ENCODE measurements at regions not wholly inside any gene's neighbourhood (a gene's known extent, or its start where the extent isn't known, plus 50 kb on each side); places are given as distances from the start of the nearest gene placed in this dataset.

DNA sequence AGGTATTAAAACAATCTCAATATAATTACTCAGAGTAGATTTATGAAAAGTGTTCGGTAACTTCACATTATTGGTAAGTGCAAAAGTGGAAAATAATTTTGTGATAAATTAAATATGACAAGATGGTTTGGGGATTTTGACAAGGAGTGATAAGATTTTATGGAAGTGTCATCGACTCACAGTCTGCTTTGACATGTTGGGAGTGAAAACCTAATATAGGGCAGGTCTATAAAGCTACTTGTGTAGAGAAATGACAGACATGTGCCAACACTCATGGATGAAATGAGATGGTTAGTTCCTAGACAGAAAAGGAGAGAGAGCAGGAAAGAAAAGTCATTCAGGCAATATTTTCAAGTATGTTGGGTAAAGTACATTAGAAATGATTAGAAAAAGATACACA lies 456.8 kb downstream of the TRAM1L1 start (continued):
- TF ChIP-seq, protein P1, sequence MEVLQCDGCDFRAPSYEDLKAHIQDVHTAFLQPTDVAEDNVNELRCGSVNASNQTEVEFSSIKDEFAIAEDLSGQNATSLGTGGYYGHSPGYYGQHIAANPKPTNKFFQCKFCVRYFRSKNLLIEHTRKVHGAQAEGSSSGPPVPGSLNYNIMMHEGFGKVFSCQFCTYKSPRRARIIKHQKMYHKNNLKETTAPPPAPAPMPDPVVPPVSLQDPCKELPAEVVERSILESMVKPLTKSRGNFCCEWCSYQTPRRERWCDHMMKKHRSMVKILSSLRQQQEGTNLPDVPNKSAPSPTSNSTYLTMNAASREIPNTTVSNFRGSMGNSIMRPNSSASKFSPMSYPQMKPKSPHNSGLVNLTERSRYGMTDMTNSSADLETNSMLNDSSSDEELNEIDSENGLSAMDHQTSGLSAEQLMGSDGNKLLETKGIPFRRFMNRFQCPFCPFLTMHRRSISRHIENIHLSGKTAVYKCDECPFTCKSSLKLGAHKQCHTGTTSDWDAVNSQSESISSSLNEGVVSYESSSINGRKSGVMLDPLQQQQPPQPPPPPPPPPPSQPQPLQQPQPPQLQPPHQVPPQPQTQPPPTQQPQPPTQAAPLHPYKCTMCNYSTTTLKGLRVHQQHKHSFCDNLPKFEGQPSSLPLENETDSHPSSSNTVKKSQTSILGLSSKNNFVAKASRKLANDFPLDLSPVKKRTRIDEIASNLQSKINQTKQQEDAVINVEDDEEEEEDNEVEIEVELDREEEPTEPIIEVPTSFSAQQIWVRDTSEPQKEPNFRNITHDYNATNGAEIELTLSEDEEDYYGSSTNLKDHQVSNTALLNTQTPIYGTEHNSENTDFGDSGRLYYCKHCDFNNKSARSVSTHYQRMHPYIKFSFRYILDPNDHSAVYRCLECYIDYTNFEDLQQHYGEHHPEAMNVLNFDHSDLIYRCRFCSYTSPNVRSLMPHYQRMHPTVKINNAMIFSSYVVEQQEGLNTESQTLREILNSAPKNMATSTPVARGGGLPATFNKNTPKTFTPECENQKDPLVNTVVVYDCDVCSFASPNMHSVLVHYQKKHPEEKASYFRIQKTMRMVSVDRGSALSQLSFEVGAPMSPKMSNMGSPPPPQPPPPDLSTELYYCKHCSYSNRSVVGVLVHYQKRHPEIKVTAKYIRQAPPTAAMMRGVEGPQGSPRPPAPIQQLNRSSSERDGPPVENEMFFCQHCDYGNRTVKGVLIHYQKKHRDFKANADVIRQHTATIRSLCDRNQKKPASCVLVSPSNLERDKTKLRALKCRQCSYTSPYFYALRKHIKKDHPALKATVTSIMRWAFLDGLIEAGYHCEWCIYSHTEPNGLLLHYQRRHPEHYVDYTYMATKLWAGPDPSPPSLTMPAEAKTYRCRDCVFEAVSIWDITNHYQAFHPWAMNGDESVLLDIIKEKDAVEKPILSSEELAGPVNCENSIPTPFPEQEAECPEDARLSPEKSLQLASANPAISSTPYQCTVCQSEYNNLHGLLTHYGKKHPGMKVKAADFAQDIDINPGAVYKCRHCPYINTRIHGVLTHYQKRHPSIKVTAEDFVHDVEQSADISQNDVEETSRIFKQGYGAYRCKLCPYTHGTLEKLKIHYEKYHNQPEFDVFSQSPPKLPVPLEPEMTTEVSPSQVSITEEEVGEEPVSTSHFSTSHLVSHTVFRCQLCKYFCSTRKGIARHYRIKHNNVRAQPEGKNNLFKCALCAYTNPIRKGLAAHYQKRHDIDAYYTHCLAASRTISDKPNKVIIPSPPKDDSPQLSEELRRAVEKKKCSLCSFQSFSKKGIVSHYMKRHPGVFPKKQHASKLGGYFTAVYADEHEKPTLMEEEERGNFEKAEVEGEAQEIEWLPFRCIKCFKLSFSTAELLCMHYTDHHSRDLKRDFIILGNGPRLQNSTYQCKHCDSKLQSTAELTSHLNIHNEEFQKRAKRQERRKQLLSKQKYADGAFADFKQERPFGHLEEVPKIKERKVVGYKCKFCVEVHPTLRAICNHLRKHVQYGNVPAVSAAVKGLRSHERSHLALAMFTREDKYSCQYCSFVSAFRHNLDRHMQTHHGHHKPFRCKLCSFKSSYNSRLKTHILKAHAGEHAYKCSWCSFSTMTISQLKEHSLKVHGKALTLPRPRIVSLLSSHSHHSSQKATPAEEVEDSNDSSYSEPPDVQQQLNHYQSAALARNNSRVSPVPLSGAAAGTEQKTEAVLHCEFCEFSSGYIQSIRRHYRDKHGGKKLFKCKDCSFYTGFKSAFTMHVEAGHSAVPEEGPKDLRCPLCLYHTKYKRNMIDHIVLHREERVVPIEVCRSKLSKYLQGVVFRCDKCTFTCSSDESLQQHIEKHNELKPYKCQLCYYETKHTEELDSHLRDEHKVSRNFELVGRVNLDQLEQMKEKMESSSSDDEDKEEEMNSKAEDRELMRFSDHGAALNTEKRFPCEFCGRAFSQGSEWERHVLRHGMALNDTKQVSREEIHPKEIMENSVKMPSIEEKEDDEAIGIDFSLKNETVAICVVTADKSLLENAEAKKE (CRISPR knock-in tag; IDR thresholded peaks at IDR 0.05), result no peak
- TF ChIP-seq, protein P2, sequence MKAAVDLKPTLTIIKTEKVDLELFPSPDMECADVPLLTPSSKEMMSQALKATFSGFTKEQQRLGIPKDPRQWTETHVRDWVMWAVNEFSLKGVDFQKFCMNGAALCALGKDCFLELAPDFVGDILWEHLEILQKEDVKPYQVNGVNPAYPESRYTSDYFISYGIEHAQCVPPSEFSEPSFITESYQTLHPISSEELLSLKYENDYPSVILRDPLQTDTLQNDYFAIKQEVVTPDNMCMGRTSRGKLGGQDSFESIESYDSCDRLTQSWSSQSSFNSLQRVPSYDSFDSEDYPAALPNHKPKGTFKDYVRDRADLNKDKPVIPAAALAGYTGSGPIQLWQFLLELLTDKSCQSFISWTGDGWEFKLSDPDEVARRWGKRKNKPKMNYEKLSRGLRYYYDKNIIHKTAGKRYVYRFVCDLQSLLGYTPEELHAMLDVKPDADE (IDR thresholded peaks at IDR 0.05), result no peak
- TF ChIP-seq ZNF331 (CRISPR knock-in tag; IDR thresholded peaks at IDR 0.05; ENCODE audit: low read depth) (no peak), POLR2AphosphoS5 (IDR thresholded peaks at IDR 0.05; ENCODE audit: low read depth) (no peak), EZH2 (IDR thresholded peaks at IDR 0.05; ENCODE audit: low read depth, unreplicated experiment) (no peak), JUNB (IDR thresholded peaks at IDR 0.05; ENCODE audit: unreplicated experiment) (no peak)
- TF ChIP-seq, protein P3, sequence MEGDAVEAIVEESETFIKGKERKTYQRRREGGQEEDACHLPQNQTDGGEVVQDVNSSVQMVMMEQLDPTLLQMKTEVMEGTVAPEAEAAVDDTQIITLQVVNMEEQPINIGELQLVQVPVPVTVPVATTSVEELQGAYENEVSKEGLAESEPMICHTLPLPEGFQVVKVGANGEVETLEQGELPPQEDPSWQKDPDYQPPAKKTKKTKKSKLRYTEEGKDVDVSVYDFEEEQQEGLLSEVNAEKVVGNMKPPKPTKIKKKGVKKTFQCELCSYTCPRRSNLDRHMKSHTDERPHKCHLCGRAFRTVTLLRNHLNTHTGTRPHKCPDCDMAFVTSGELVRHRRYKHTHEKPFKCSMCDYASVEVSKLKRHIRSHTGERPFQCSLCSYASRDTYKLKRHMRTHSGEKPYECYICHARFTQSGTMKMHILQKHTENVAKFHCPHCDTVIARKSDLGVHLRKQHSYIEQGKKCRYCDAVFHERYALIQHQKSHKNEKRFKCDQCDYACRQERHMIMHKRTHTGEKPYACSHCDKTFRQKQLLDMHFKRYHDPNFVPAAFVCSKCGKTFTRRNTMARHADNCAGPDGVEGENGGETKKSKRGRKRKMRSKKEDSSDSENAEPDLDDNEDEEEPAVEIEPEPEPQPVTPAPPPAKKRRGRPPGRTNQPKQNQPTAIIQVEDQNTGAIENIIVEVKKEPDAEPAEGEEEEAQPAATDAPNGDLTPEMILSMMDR (conservative IDR thresholded peaks at IDR 0.05; ENCODE audit: low read depth in 2 of 2), result no peak

DNA sequence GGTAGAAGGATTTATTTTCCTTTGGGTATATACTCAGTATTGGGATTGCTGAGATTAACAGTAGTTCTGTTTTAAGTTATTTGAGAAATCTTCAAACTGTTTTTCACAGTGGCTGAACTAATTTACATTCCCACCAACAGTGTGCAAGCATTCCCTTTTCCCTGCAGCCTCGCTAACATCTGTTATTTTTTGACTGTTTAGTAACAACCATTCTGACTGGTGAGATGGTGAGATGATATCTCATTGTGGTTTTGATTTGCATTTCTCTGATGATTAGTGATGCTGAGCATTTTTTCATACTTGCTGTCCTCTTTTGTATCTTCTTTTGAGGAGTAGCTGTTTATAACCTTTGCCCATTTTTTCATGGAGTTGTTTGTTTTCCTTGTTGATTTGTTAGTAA lies 457.8 kb downstream of the TRAM1L1 start:
- no peaks in the 10 kb centered on the region for H4K20me1 ChIP-seq (replicated peaks; ENCODE audit: insufficient read depth)
- Mint-ChIP-seq H3K4me3 (no peak overlapping the region), H3K36me3 (ENCODE audit: low read depth) (no peaks in the 10 kb centered on the region), H3K27ac (no peak overlapping the region), H3K27me3 (ENCODE audit: insufficient read depth, low read depth, poor library complexity) (peaks cover 2% of the 10 kb centered on the region), H3K9me3 (no peaks in the 10 kb centered on the region), H3K4me1 (peaks cover 8% of the 10 kb centered on the region; the same call in 2 of the 3 replicates)
- no peak overlapping the region for H3K4me3 ChIP-seq
- H3K27ac ChIP-seq (ENCODE audit: low read depth), result no peak overlapping the region
- H3K79me2 ChIP-seq (replicated peaks; ENCODE audit: insufficient read depth), result no peaks in the 10 kb centered on the region
- no peaks in the 10 kb centered on the region for H3K27me3 ChIP-seq (ENCODE audit: insufficient read depth)
- no peak for ATAC-seq
- H2AFZ ChIP-seq, result no peak overlapping the region
- no peak overlapping the region for H3K4me2 ChIP-seq
- DNase-seq (ENCODE audit: low spot score), result no peak
- H3K36me3 ChIP-seq (ENCODE audit: insufficient read depth), result no peaks in the 10 kb centered on the region
- no peaks in the 10 kb centered on the region for H3K9me2 ChIP-seq (ENCODE audit: insufficient read depth)
- no peaks in the 10 kb centered on the region for H3F3A ChIP-seq (replicated peaks; ENCODE audit: low read depth)
- no peaks in the 10 kb centered on the region for H3K4me1 ChIP-seq (ENCODE audit: insufficient read depth)
- no peak for TF ChIP-seq JUNB (IDR thresholded peaks at IDR 0.05; ENCODE audit: unreplicated experiment)
- no peak for TF ChIP-seq CREB1 (CRISPR knock-in tag; IDR thresholded peaks at IDR 0.05; ENCODE audit: low read depth)
- TF ChIP-seq EZH2 (IDR thresholded peaks at IDR 0.05; ENCODE audit: low read depth, unreplicated experiment), result no peak
- TF ChIP-seq, protein P3 (conservative IDR thresholded peaks at IDR 0.05; ENCODE audit: low read depth in 2 of 2), result no peak
- no peak for TF ChIP-seq ZNF114 (CRISPR knock-in tag; IDR thresholded peaks at IDR 0.05)
- TF ChIP-seq POLR2AphosphoS5 (IDR thresholded peaks at IDR 0.05; ENCODE audit: low read depth), result no peak
- TF ChIP-seq STAT1 (IDR thresholded peaks at IDR 0.05; ENCODE audit: unreplicated experiment), result no peak
- TF ChIP-seq, protein P2 (IDR thresholded peaks at IDR 0.05), result no peak

Measured in GM23338 (cell line).